ENCODE measurements at regions not wholly inside any gene's neighbourhood (a gene's known extent, or its start where the extent isn't known, plus 50 kb on each side); places are given as distances from the start of the nearest gene placed in this dataset.
"Not testable (repeated sequence)": the region's sequence is repeated elsewhere in the genome, so short reads cannot be mapped to it uniquely, and the experiment has no call there.

DNA sequence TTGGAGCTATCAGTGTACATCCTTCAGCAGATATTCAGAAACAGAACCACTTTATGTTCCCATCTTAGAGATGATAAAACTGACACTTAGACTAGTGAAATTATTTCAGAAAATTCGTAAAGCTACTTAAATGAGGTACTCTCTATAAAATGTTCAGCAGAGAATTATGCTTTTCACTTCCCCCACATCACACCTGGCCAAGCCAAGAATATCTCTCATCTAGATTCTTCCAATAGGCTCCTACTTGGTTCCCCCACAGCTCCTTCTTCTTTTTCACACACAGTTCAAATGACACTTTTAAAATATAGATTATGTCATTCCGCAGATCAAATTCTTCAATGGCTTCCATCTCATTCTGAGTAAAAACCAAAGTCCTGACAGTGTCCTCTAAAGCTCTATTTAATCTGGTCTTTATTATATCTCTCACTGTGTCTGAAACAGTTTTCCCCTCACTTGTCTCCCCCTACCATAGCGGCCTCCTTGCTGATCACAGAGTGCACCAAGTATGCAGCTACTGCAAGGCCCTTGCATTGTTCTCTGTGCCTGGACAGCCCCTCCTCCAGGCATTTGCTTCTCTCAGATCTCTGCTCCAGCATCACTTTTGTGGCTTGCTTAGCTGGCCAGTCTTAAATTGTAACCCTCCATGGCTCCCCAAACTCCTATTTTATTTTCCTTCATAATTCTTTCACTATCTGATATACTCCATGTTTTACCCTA lies 736.8 kb upstream of the USP15 start:
- no peak for DNase-seq (ENCODE audit: low read depth in 4 of 4, low spot score in 3 of 4)

DNA sequence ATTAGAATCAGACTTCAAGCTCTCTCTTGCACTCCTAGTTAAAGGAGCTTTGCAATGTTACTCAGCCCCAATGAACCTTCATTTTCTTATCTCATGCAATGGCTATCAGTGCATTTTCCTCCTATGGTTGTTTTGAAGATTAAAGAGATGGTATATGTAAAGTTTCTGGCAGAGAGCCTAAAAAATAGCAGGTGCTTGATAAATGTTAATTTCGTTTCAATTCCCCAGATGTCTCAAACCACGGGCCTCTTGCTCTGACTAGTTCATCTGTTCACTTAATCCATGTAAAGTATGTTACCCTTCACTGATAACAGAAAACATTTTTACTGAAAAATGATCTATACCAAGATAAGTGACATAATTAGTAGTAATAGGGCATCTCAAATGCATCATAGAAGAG lies 735.4 kb upstream of the USP15 start:
- no peak for DNase-seq (ENCODE audit: low read depth in 4 of 4, low spot score in 3 of 4)

DNA sequence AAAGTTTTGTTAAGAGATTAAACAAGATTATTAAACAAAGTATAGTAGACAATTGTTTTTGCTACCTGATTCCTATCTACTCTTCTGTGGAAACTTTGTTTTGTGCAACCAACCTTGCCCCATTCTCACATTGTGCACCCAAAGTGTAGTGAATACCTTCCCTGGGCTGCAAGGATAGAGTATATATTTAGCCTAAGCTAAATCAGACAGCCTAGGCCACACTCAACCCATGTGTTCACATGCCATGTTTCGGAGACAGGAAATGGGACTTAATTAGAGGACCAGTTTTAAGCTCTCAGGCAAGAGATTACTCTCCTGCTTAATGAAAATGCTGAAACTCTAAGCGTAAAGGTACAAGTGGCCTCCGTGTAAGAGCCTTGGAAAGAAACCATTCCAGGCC lies 734.9 kb upstream of the USP15 start:
- no peak for DNase-seq (ENCODE audit: low read depth in 4 of 4, low spot score in 3 of 4)

DNA sequence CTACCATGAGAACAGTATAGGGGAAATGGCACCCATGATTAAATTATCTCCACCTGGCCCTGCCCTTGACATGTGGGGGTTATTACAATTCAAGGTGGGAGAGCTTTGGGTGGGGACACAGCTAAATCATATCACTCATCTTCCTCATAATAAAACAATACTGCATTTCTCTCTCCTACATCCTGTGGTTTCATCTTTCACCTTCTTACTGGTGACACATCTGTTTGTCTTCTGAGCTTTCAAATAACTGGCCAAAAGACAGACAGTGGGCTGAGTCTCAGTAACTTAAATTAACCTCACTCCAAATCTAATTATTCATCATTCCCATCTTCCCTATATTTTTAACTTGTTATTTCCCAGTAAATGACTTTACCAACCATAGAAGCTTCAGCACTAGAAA lies 729.7 kb upstream of the USP15 start:
- no peak for DNase-seq (ENCODE audit: low read depth in 4 of 4, low spot score in 3 of 4)

DNA sequence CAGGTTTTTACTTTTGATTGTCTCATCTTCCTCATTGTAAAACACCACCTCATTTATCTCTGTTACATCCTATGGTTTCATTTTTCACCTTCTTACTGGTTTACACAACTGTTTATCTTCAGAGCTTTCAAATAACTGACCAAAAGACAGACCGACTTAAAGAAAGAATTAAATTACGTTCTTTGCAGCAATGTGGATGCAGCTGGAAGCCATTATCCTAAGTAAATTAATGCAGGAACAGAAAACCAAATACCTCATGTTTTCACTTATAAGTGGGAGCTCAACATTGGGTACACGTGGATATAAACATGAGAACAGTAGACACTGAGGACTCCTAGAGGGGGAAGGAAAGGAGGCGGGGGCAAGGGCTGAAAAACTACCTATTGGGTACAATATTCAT lies 729.0 kb upstream of the USP15 start:
- no peak for DNase-seq (ENCODE audit: low read depth in 4 of 4, low spot score in 3 of 4)

DNA sequence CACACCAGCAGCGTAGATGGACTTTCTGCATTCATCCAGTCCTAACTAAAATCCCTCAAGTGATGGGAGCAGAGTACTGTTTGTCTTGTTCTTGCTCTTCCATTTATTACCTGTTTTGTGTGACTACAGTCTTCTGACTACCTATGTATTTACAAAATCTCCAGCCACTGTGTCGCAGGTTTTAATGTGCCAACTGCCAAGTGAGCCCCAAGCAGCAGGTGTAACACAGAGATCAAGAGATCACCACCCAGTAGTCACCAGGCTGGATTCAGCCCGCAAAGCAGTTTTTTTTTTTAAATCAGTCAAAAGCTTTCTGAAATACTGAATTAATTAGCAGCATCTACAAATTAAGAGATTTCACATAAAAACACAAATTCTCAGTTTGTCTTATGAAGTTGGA lies 724.1 kb upstream of the USP15 start:
- DNase-seq (ENCODE audit: low read depth in 4 of 4, low spot score in 3 of 4) = no peak

DNA sequence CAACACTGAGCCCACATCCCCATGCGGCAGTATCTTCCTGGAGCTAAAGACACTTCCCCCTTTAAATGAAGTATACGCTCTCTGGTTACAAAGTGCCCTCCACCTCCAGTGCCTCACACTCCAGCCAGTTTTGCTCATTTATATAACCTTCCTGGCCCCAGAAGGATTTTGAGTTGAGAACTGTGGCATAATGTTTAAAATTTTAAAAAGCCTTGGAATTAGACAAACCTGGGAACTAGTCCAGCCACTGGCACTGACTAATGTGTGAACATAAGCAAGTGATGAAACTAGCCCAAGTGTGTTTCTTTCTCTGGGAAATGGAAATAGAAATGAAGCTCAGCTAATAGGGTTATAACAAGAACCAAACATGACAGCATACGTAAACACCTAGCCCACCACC lies 723.7 kb upstream of the USP15 start:
- no peak for DNase-seq (ENCODE audit: low read depth in 4 of 4, low spot score in 3 of 4)

DNA sequence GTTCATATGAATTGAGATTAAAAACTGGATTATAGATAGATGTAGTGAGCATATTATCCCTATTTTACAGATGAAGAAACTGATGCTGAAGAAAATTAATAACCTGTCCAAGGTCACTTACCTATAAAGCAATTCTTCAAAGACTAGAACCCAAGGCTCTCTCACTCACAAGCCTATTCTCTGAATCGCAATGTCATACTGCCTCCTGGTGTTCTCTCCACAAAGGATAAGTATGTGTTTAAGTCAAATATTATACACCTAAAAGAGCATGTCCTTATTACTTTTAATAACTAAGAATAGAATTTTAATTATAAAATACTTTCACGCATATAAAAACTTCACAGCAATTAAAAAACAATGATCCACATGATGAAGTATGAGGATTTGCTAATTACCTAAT lies 721.3 kb upstream of the USP15 start:
- no peak for DNase-seq (ENCODE audit: low read depth in 4 of 4, low spot score in 3 of 4)

DNA sequence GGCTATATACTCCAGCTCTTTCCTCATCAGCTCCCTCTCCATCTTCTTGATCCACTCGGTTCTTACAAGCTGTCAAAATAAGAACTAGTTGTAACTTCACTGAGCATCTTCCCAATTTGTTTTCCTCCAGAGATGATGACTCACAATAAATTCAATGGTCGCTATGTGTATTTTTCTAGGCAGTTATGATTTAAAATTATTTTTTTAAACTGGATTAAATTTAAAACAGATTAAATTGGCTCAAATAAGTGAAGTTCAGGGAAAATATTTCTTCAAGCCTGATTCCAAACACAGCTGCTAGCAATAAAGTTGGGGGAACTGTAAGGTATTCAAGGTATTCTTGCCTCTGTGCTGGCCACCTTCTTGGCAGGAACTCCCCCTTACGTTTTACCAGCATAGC lies 717.7 kb upstream of the USP15 start:
- DNase-seq (ENCODE audit: low read depth in 4 of 4, low spot score in 3 of 4) = no peak

DNA sequence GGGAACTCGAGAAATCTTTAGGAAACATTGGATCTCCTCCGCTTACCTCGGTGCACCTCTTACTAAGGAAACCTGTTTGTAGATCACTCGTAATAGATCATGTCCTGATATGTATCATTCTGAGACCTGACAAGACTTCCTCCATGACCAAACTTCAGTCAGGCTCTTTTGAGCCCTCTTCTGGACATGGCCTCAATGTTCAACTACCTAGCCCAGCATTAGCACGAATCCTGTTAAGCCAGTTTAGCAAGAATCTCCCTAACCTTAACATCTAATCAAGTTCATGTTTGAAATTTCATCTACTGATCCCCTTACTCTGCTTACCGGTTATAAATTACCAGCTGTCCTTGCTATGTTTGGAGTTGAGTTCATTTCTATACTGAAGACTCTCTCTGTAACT lies 713.9 kb upstream of the USP15 start:
- no peak for DNase-seq (ENCODE audit: low read depth in 4 of 4, low spot score in 3 of 4)

DNA sequence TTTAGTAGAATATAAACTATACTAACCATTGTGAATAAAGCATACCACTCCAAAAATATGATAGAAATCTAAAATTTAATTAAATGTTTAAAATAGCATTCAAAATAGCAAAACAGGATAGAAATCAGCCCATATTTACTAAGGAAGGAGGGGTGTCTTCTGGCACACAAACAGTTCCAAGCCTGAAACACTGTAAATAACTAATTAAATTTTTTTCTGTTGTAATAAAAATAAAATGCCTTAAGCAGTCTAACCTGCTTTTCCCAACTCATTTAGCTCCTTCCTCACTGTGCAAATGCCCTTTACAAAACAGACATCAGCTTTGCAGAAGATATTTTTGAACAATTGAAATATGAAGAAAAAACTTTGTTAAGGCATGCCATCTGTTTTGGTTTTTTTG lies 707.1 kb upstream of the USP15 start:
- DNase-seq (ENCODE audit: low read depth in 4 of 4, low spot score in 3 of 4) = no peak

DNA sequence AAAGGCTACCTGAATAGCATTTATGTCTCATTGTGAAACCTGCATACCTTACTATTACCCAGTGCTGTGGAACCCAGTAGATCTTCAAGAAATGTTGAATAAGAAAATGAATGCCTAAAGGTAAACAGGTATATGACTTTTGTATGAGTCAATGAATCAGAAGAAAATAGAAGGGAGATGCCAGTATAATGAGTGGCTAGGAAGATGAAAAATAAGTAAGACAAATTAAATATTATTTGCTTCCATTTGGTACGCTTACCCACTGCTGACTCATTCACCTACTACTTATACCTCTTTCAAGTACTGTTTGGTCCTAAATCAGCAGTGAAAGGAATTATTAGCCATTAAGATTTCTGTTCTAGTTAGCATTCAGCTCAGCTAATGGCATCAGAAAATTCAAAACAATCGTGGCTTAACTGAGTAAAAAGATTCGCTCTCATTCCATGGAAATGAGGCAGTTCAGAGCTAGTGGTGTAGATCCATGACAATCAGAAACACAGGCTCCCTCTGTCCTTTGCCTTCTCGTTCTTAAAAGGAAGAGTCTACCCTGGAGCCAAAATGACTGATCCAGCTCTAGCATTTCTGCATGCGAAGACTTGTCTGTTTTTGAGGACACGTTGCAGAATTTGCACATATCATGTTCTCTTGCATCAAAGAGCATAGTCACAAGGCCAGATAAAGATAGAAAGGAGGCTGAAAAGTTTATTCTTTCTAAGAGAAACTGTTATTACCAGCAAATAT lies 705.8 kb upstream of the USP15 start:
- DNase-seq (ENCODE audit: low read depth in 4 of 4, low spot score in 3 of 4) = no peak

DNA sequence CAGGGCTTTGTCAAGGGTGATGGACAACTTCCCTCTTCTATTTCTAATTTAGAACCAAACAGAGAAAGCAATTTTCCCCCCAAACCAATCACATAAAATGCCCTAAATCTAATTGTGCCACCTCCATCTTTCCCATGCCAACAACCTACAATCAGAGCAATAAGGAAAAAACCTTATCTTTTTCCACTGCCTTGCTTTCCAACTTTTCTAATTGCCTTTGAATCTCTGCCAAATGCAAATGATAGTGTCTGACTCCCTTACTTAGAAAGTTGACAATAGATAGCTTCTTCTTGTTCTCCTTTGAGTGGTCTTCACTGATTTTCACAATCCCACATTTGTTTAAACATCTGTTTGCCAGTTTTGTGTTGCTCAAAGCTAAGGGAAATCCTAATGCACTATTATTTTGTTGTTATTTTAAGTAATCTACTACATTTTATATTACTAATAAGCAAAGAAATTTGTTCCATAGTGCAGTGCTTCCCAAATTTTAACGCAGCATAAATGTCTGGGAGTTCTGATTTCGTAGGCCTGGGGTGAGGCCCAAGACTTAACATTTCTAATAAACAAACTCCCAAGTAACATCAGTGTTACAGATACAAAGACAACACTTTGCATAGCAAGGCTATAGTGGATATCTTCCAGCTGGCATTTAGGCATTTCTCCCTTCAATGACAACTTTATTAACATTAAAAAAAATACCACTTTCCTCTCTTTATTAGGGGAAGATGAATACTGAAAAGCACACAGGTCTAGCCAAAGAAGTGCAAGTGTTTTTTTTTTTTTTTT lies 696.3 kb upstream of the USP15 start:
- no peak for DNase-seq (ENCODE audit: low read depth in 4 of 4, low spot score in 3 of 4)

DNA sequence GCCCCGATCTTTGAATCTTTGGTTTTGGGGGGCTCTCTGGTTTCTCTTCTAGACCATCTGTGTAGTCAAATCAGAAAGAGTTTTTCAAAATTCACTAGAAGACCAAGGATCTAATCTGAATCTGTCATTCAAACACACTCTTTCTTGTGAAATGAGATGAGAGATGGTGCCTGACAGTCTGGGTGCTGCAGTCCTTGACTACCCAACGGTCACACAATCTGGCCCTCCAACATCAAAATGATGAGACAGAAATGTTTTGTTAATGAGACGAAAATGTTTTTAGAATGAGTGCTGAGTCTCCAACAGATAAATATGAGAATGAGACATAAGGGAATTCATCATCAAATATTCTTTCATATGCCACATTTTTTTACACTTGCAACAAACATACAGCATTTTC lies 695.7 kb upstream of the USP15 start:
- no peak for DNase-seq (ENCODE audit: low read depth in 4 of 4, low spot score in 3 of 4)

DNA sequence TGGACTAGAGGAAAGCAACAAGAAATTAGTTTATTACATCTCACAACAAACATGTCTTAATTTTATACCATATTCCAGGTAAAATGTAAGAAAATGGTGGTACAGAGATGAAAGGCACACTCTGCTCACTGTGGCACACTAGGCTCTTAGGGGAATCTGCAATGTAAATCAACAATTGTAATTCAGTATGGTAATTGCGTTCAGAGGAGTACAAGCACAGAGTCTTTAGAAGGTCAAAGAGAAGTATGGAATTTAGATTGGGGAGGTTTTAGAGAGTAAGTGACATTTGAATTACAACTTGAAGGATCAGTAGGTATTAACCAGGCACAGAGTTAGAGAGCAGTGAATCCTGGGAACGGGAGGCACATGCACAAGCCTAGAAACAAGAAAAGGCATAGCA lies 694.0 kb upstream of the USP15 start:
- no peak for DNase-seq (ENCODE audit: low read depth in 4 of 4, low spot score in 3 of 4)

DNA sequence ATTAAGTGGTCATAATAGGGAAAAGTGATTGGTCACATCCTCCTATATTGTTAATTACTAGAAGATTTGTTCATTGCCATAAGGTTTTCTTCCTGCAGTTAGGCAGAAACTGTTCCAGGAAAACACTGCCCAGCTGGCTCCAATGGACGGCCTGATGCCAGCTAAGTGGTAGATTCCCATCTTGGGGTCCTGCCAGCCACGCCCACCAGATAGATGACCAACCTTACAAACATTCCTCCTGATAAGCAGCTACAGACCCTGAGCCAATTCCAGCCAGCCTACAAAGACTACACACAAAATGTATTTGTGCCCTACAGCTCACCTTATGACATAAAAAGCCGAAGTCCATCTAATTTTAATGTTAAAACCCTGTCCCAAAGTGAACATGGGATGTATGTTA lies 685.9 kb upstream of the USP15 start:
- no peak for DNase-seq (ENCODE audit: low read depth in 4 of 4, low spot score in 3 of 4)

DNA sequence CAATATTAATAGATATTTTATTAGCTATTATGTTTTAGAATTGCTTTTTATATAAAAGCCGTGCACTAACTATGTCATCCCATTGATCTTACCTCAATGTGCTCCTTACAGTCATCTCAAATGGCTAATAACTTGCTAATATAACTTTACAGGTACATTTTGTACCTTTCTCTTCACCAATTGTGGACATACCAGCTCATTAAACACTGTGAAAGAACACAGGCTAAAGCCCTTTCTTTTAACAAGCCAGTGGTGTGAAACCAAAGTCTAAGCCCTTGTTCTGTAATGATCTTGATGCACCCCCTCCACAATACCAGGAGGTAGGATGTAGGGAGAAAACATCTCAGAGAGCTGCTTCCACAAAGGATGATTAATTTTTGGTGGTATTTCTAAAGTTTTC lies 675.3 kb upstream of the USP15 start:
- no peak for DNase-seq (ENCODE audit: low read depth in 4 of 4, low spot score in 3 of 4)

DNA sequence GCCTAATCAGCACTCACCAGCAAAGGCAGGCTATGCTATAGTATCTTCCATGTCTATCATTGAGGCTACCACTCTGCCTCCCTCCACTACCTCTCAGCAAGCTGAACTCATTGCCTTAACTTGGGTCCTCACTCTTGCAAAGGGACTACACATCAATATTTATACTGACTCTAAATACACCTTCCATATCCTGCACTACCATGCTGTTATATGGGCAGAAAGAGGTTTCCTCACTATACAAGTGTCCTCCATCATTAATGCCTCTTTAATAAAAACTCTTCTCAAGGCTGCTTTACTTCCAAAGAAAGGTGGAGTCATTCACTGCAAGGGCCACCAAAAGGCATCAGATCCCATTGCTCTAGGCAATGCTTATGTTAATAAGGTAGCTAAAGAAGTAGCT lies 669.3 kb upstream of the USP15 start:
- DNase-seq (ENCODE audit: low read depth in 4 of 4, low spot score in 3 of 4) = not testable (repeated sequence)

DNA sequence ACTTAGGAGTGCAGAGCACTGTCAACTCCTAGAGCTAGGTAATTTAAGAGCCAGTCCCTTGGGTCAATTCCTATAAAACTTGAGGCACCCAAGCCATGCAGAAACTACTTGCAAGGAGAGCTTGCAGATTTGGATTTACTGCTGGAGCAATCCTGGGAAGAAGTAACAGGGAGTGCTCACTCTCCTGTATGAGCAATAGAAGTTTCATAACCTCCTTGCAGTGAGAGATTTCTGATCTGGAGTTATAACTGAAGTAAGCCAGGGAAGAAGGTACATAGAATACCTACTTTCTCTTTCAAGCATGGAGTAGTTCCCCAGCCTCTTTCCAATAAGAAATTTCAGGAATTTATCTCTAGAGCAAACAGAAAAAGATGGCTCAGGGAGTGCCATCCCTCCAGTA lies 650.1 kb upstream of the USP15 start:
- DNase-seq (ENCODE audit: low read depth in 4 of 4, low spot score in 3 of 4) = no peak

DNA sequence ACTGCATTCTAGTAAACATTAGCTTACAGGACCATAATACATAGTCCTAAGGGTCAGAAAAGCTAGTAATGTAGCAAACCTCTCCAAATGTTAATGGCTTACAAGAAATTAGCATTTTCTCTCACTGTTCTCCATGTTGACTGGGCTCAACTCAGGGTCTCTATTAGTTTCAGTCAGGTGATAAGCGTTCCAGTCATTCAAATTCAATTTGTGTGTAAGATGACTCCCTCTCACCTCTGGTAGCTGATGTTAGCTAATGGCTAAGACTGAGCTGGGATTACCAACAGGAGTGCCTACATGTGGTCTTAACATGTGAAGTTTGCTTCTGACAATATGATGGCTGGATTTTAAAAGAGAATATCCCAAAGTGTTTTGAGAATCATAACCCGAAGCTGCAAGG lies 630.5 kb upstream of the USP15 start:
- no peak for DNase-seq (ENCODE audit: low read depth in 4 of 4, low spot score in 3 of 4)

DNA sequence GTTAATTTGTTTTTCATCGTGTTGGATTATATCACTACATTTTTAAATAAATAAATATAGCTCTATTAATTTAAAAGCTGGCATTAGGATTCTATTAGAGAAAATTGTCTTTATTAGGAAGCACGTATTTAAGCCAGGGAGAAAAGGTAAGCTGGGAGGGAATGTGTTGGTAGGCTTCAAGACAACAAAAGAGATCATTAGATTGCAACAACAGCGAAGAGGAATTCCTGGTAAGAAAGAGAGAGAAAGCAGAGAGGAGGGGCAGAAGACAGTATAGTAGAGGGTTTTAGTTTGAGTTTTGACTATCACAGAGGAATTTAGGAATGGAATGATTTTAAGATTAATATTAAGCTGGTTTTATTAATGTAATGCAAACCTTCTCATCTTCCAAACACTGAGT lies 613.6 kb upstream of the USP15 start:
- no peak for DNase-seq (ENCODE audit: low read depth in 4 of 4, low spot score in 3 of 4)

DNA sequence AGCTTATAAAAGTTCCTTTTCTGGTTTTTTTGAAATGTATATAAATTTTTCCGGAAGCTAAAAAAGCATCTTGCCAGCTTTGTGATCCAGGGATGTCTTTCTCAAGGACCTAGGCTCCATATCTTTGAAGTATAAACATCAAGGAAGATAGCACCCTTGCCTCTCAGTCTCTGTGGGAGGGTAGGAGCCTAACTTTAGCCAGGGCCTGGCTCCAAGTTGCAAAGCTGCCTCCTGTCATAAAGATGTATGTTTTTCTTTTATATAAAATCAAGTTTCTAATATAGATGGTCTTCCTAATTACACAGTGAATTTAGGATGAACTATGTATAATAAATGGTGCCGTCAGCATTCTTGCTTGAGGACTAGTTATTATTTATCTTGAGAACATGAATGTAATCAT lies 612.6 kb upstream of the USP15 start:
- no peak for DNase-seq (ENCODE audit: low read depth in 4 of 4, low spot score in 3 of 4)
